Endothelial cell of umbilical vein (primary cell): ENCODE measurements at regions not wholly inside any gene's neighbourhood (a gene's known extent, or its start where the extent isn't known, plus 50 kb on each side); places are given as distances from the start of the nearest gene placed in this dataset.

Experiments
- BruUV-seq: library from RNA; stranded (reverse); fragments of 400-500 nt; replicated peaks from 2 replicates; lab custom pipeline; 2021; lab: Mats Ljungman, UMichigan
- CTCF ChIA-PET: fragments of 300-600, 350-600 bp; sonication (Branson Sonifier 250); formaldehyde crosslinking; loops from one replicate; lab custom pipeline; 2021; ENCODE audit warnings: antibody characterized with exemption, inconsistent platforms; lab: Charles Lee
- POLR2A ChIA-PET: fragments of 300-600, 350-600 bp; sonication (Branson Sonifier 250); formaldehyde crosslinking; loops from one replicate; lab custom pipeline; 2021; ENCODE audit warnings: antibody characterized with exemption, inconsistent platforms; lab: Charles Lee
- DNase-seq: peaks from one replicate; pipeline ENCODE4 v3.0.0-alpha.2; 2011; ENCODE audit warnings: low read depth, low spot score
- FAIRE-seq: peaks from 2 replicates; lab custom pipeline; 2011; peaks lifted over from hg19 to GRCh38; lab: Jason Lieb, UNC
- H2AFZ ChIP-seq: 2 replicates; pipeline ENCODE4 v1.6.0; 2012; ENCODE audit warnings: low read depth, low read length, control low read depth, inconsistent platforms
- H3K27ac ChIP-seq: 2 replicates; pipeline ENCODE4 v1.5.1; 2011; ENCODE audit warnings: low read depth, mild to moderate bottlenecking, control low read depth, low read length, moderate library complexity; ENCODE audit not compliant: insufficient read depth
- H3K27me3 ChIP-seq, 2 experiments: 2 replicates each; pipeline versions ENCODE4 v1.6.0 to v1.6.1; 2011; ENCODE audit warnings: low read length in 2 of 2, mixed read lengths in 1 of 2; ENCODE audit not compliant: control insufficient read depth in 2 of 2, insufficient read depth in 2 of 2
- H3K36me3 ChIP-seq, 2 experiments: 2 replicates in 1 of 2; 3 replicates in 1 of 2; pipeline ENCODE4 v1.5.1; 2011; ENCODE audit warnings: low read length in 2 of 2, mild to moderate bottlenecking in 1 of 2, moderate library complexity in 1 of 2; ENCODE audit not compliant: control insufficient read depth in 2 of 2, insufficient read depth in 2 of 2; ENCODE audit errors: extremely low read depth in 1 of 2
- H3K4me1 ChIP-seq: 3 replicates; pipeline ENCODE4 v1.5.1; 2011; ENCODE audit warnings: mild to moderate bottlenecking, low read length; ENCODE audit not compliant: control insufficient read depth, insufficient read depth; ENCODE audit errors: extremely low read depth
- H3K4me2 ChIP-seq: 2 replicates; pipeline ENCODE4 v1.6.1; 2011; ENCODE audit warnings: low read length, control low read depth, mixed read lengths; ENCODE audit not compliant: insufficient read depth
- H3K4me3 ChIP-seq, 3 experiments: fragments of 200-600 bp in 1 of 3; sonication (generic), shearing (Covaris generic) in 1 of 3; replicated peaks in 1 of 3; 2 replicates each; pipeline ENCODE4 v1.5.1; 2011 to 2016; ENCODE audit warnings: control low read depth in 3 of 3, low read length in 3 of 3, mild to moderate bottlenecking in 2 of 3, inconsistent platforms in 1 of 3, low read depth in 1 of 3, moderate library complexity in 1 of 3; ENCODE audit not compliant: insufficient read depth in 1 of 3
- H3K79me2 ChIP-seq: 2 replicates; pipeline ENCODE4 v1.6.0; 2012; ENCODE audit warnings: low read length, inconsistent platforms; ENCODE audit not compliant: control insufficient read depth, insufficient read depth
- H3K9ac ChIP-seq: replicated peaks from 2 replicates; pipeline ENCODE3; 2011; ENCODE audit warnings: low read length, control low read depth; ENCODE audit not compliant: insufficient read depth; ENCODE audit errors: extremely low read depth
- H3K9me1 ChIP-seq: replicated peaks from 3 replicates; pipeline ENCODE4 v1.6.0; 2011; ENCODE audit warnings: mild to moderate bottlenecking, low read length; ENCODE audit not compliant: control insufficient read depth, insufficient read depth; ENCODE audit errors: extremely low read depth
- H3K9me3 ChIP-seq: replicated peaks from 2 replicates; pipeline ENCODE4 v1.5.1; 2012; ENCODE audit warnings: low read length, inconsistent platforms; ENCODE audit not compliant: control insufficient read depth, insufficient read depth
- H4K20me1 ChIP-seq: replicated peaks from 2 replicates; pipeline ENCODE3; 2011; ENCODE audit warnings: mild to moderate bottlenecking, low read length; ENCODE audit not compliant: control insufficient read depth, insufficient read depth; ENCODE audit errors: extremely low read depth
- CTCF ChIP-seq, 2 donors: IDR thresholded peaks; 1 replicate in 1 of 2; 2 replicates in 1 of 2; pipeline ENCODE4 v1.5.1; 2011; ENCODE audit warnings: low read length in 2 of 2, mild to moderate bottlenecking in 2 of 2, moderate library complexity in 2 of 2, control low read depth in 1 of 2, inconsistent platforms in 1 of 2, low read depth in 1 of 2; ENCODE audit not compliant: insufficient read depth in 1 of 2; ENCODE audit errors: extremely low read depth in 1 of 2
- EZH2 ChIP-seq: IDR thresholded peaks from 2 replicates; pipeline ENCODE4 v1.6.1; 2012; ENCODE audit warnings: borderline replicate concordance, low read depth, mild to moderate bottlenecking, moderate library complexity, low read length, inconsistent platforms; ENCODE audit not compliant: severe bottlenecking
- FOS ChIP-seq: IDR thresholded peaks from 2 replicates; pipeline ENCODE4 v1.6.1; 2011; ENCODE audit warnings: mild to moderate bottlenecking, low read length, moderate library complexity, borderline replicate concordance; ENCODE audit not compliant: insufficient read depth
- GATA2 ChIP-seq: IDR thresholded peaks from 2 replicates; pipeline ENCODE4 v1.7.0; 2011; ENCODE audit warnings: low read depth, mild to moderate bottlenecking, moderate library complexity, mixed read lengths, low read length; ENCODE audit not compliant: insufficient read length, insufficient read depth
- JUN ChIP-seq: IDR thresholded peaks from 2 replicates; pipeline ENCODE4 v1.6.1; 2011; ENCODE audit warnings: borderline replicate concordance, low read depth; ENCODE audit not compliant: insufficient read length, insufficient read depth
- MAX ChIP-seq: IDR thresholded peaks from 2 replicates; pipeline ENCODE4 v1.6.1; 2011; ENCODE audit not compliant: insufficient read depth, insufficient read length
- MYC ChIP-seq: IDR thresholded peaks from one replicate; pipeline ENCODE4 v1.6.1; 2011; ENCODE audit warnings: mild to moderate bottlenecking, low read depth, low read length
- POLR2A ChIP-seq: IDR thresholded peaks from 2 replicates; pipeline ENCODE4 v1.6.1; 2012; ENCODE audit warnings: low read depth, mild to moderate bottlenecking, control low read depth, low read length
- POLR2AphosphoS5 ChIP-seq: IDR thresholded peaks from 2 replicates; pipeline ENCODE4 v1.6.1; 2012; ENCODE audit warnings: low read depth, mild to moderate bottlenecking, control low read depth, low read length, moderate library complexity; ENCODE audit not compliant: insufficient read depth
- dilution Hi-C: fragments of 300-500 bp; cut with MboI; formaldehyde crosslinking; loops from one replicate; pipeline ENCODE4 v1.15.0; 2019; ENCODE audit warnings: low sequenced_read_pairs; ENCODE audit not compliant: extremely low pct_ligation_motif_present
- intact Hi-C: fragments of 100-400 bp; cut with micrococcal nuclease; formaldehyde crosslinking; loops from one replicate; pipeline ENCODE4 v1.10.0; 2022

GRCh38 chr4:180675359-180675650 is 1567.9 kb upstream of the TENM3 start:
- no peak overlapping the region for H3K27ac ChIP-seq
- FAIRE-seq (no peak), DNase-seq (no peak)
- H4K20me1 ChIP-seq, result no peaks in the 10 kb centered on the region
- dilution Hi-C loops, result no loop called here
- peaks cover 3% of the 10 kb centered on the region for H3K9me3 ChIP-seq
- TF ChIP-seq EZH2 (no peak), POLR2A (no peak), MAX (no peak), GATA2 (no peak), JUN (no peak), CTCF (IDR thresholded peaks at IDR 0.05; ENCODE audit: extremely low read depth in 1 of 2, insufficient read depth in 1 of 2, low read depth in 1 of 2, low read length in 2 of 2) (no peak), POLR2AphosphoS5 (no peak)
- H3K4me1 ChIP-seq, result no peaks in the 10 kb centered on the region
- no peaks in the 10 kb centered on the region for H3K9me1 ChIP-seq
- H3K27me3 ChIP-seq, result no peaks in the 10 kb centered on the region
- intact Hi-C loops, result no loop called here
- BruUV-seq, result no TSS peak
- H3K4me2 ChIP-seq, result no peak overlapping the region
- H3K4me3 ChIP-seq, result no peak overlapping the region
- POLR2A ChIA-PET, result no interaction called here
- no peak overlapping the region for H2AFZ ChIP-seq
- H3K79me2 ChIP-seq, result no peaks in the 10 kb centered on the region
- CTCF ChIA-PET, result no interaction called here
- H3K36me3 ChIP-seq, result no peaks in the 10 kb centered on the region
- H3K9ac ChIP-seq, result no peak overlapping the region

- ChIA-PET CTCF (no interaction called here), POLR2A (no interaction called here)
- dilution Hi-C loops (no loop called here), intact Hi-C loops (no loop called here)
- Histone ChIP-seq H3K9ac (no peak overlapping the region), H3K4me1 (no peaks in the 10 kb centered on the region), H3K4me3 (no peak overlapping the region), H3K36me3 (no peaks in the 10 kb centered on the region), H3K27ac (no peak overlapping the region), H2AFZ (no peak overlapping the region), H3K79me2 (no peaks in the 10 kb centered on the region), H3K4me2 (no peak overlapping the region), H3K27me3 (no peaks in the 10 kb centered on the region), H3K9me1 (no peaks in the 10 kb centered on the region), H4K20me1 (no peaks in the 10 kb centered on the region), H3K9me3 (no peaks in the 10 kb centered on the region)
- FAIRE-seq (no peak), DNase-seq (no peak)
- BruUV-seq, result no TSS peak
- no peak for TF ChIP-seq EZH2
- no peak for TF ChIP-seq POLR2A
- TF ChIP-seq MAX, result no peak
- TF ChIP-seq MYC, result no peak
- no peak for TF ChIP-seq GATA2
- no peak for TF ChIP-seq CTCF (IDR thresholded peaks at IDR 0.05; ENCODE audit: extremely low read depth in 1 of 2, insufficient read depth in 1 of 2, low read depth in 1 of 2, low read length in 2 of 2)
- TF ChIP-seq FOS, result no peak
- TF ChIP-seq JUN, result no peak
Observed at GRCh38 chr4:180680305-180680704, 1562.9 kb upstream of the TENM3 start.
